CD4-positive, alpha-beta memory T cell (primary cell): ENCODE measurements at regions not wholly inside any gene's neighbourhood (a gene's known extent, or its start where the extent isn't known, plus 50 kb on each side); places are given as distances from the start of the nearest gene placed in this dataset.

Experiments used
- CTCF ChIA-PET: fragments of 350-600 bp; sonication (Branson Sonifier 250); formaldehyde crosslinking; loops from one replicate; lab custom pipeline; 2021; ENCODE audit warnings: inconsistent platforms; ENCODE audit not compliant: partially characterized antibody; lab: Charles Lee
- POLR2A ChIA-PET: fragments of 350-600 bp; sonication (Branson Sonifier 250); formaldehyde crosslinking; loops from one replicate; lab custom pipeline; 2021; ENCODE audit not compliant: partially characterized antibody; lab: Charles Lee
- DNase-seq, 5 donors: peaks; one replicate each; pipeline versions ENCODE4 v3.0.0 to v3.0.0-alpha.2; 2020 to 2022; ENCODE audit warnings: mixed read lengths in 1 of 5
- H3K27ac ChIP-seq: one replicate; pipeline ENCODE4 v1.7.0; 2013; ENCODE audit warnings: low read depth, low read length
- H3K27me3 ChIP-seq: 2 replicates; pipeline ENCODE4 v1.7.0; 2013; ENCODE audit warnings: mild to moderate bottlenecking, low read length, moderate library complexity; ENCODE audit not compliant: insufficient read depth
- H3K36me3 ChIP-seq: 2 replicates; pipeline ENCODE4 v1.7.0; 2013; ENCODE audit warnings: mild to moderate bottlenecking, low read length, moderate library complexity; ENCODE audit not compliant: insufficient read depth
- H3K4me1 ChIP-seq: 2 replicates; pipeline ENCODE4 v1.7.0; 2013; ENCODE audit warnings: mild to moderate bottlenecking, low read length, moderate library complexity; ENCODE audit not compliant: insufficient read depth
- H3K4me3 ChIP-seq, 2 donors: one replicate each; pipeline ENCODE4 v1.7.0; 2013; ENCODE audit warnings: low read length in 2 of 2, mild to moderate bottlenecking in 1 of 2
- H3K9me3 ChIP-seq, 2 donors: one replicate each; pipeline ENCODE4 v1.7.0; 2013; ENCODE audit warnings: low read length in 2 of 2, control low read depth in 1 of 2; ENCODE audit not compliant: control insufficient read depth in 1 of 2
- H3K27ac Mint-ChIP-seq, 7 donors: one replicate each; pipeline ENCODE4 v1.8.0; 2020 to 2021; ENCODE audit warnings: mixed read lengths in 7 of 7, mild to moderate bottlenecking in 6 of 7, inconsistent platforms in 3 of 7, moderate library complexity in 3 of 7
- H3K27me3 Mint-ChIP-seq, 2 donors: one replicate each; pipeline ENCODE4 v1.8.0; 2020 to 2021; ENCODE audit warnings: mixed read lengths in 2 of 2
- H3K36me3 Mint-ChIP-seq, 2 donors: one replicate each; pipeline ENCODE4 v1.8.0; 2020 to 2021; ENCODE audit warnings: mixed read lengths in 2 of 2, inconsistent platforms in 1 of 2, mild to moderate bottlenecking in 1 of 2
- H3K4me1 Mint-ChIP-seq, 4 donors: one replicate each; pipeline ENCODE4 v1.8.0; 2020 to 2021; ENCODE audit warnings: mixed read lengths in 4 of 4, mild to moderate bottlenecking in 1 of 4
- H3K4me3 Mint-ChIP-seq, 8 donors: one replicate each; pipeline ENCODE4 v1.8.0; 2020 to 2021; ENCODE audit warnings: mixed read lengths in 8 of 8, mild to moderate bottlenecking in 7 of 8, moderate library complexity in 6 of 8, inconsistent platforms in 3 of 8
- H3K9me3 Mint-ChIP-seq, 8 donors: one replicate each; pipeline ENCODE4 v1.8.0; 2020 to 2021; ENCODE audit warnings: mixed read lengths in 8 of 8, mild to moderate bottlenecking in 5 of 8, inconsistent platforms in 3 of 8, moderate library complexity in 1 of 8
- intact Hi-C: fragments of 100-400 bp; cut with micrococcal nuclease; formaldehyde crosslinking; loops from one replicate; pipeline ENCODE4 v1.15.1; 2023

- POLR2A ChIA-PET, result no interaction called here
- no peak overlapping the region for H3K27ac ChIP-seq
- no peaks in the 10 kb centered on the region for H3K27me3 ChIP-seq
- H3K27ac Mint-ChIP-seq, result no peak overlapping the region
- H3K4me1 ChIP-seq, result no peaks in the 10 kb centered on the region
- H3K9me3 ChIP-seq, result no peaks in the 10 kb centered on the region
- H3K4me3 ChIP-seq, result no peak overlapping the region
- H3K36me3 ChIP-seq, result no peaks in the 10 kb centered on the region
- no peaks in the 10 kb centered on the region for H3K36me3 Mint-ChIP-seq
- H3K9me3 Mint-ChIP-seq, result no peaks in the 10 kb centered on the region
- CTCF ChIA-PET, result no interaction called here
- intact Hi-C loops, result no loop called here
- H3K4me3 Mint-ChIP-seq, result no peak overlapping the region
- H3K27me3 Mint-ChIP-seq, result peaks cover 2 to 14% of the 10 kb centered on the region in 2 donors
- no peak for DNase-seq
- no peaks in the 10 kb centered on the region for H3K4me1 Mint-ChIP-seq
These were observed 70.8 kb downstream of the SCN11A start for GRCh38 chr3:38980938-38981337.

- Histone ChIP-seq H3K27ac (no peak overlapping the region), H3K4me1 (no peaks in the 10 kb centered on the region), H3K4me3 (no peak overlapping the region), H3K27me3 (no peaks in the 10 kb centered on the region), H3K9me3 (no peaks in the 10 kb centered on the region), H3K36me3 (no peaks in the 10 kb centered on the region)
- H3K4me1 Mint-ChIP-seq, result no peaks in the 10 kb centered on the region
- no peaks in the 10 kb centered on the region for H3K9me3 Mint-ChIP-seq
- intact Hi-C loops, result no loop called here
- no peak for DNase-seq
- POLR2A ChIA-PET, result no interaction called here
- peaks cover 2 to 12% of the 10 kb centered on the region in 2 donors for H3K27me3 Mint-ChIP-seq
- CTCF ChIA-PET, result interaction anchor here (1.1 kb wide), 1 partner anchor 18 kb away, joined by 3 read pairs; no protein-coding TSS in a partner anchor
- H3K36me3 Mint-ChIP-seq, result no peaks in the 10 kb centered on the region
- no peak overlapping the region for H3K4me3 Mint-ChIP-seq
- H3K27ac Mint-ChIP-seq, result no peak overlapping the region
These were observed 73.0 kb downstream of the SCN11A start for GRCh38 chr3:38978729-38979128.

- Histone ChIP-seq H3K4me1 (no peaks in the 10 kb centered on the region), H3K27ac (no peak overlapping the region), H3K27me3 (peaks cover 4% of the 10 kb centered on the region), H3K9me3 (no peaks in the 10 kb centered on the region), H3K36me3 (no peaks in the 10 kb centered on the region), H3K4me3 (no peak overlapping the region)
- intact Hi-C loops, result no loop called here
- CTCF ChIA-PET, result interaction anchor here (1.0 to 3.7 kb wide), 2 partner anchors 10 to 11 kb away, joined by 3 to 15 read pairs; no protein-coding TSS in a partner anchor
- Mint-ChIP-seq H3K27me3 (peaks cover 11 to 14% of the 10 kb centered on the region in 2 donors), H3K4me3 (no peak overlapping the region), H3K36me3 (no peaks in the 10 kb centered on the region), H3K4me1 (no peaks in the 10 kb centered on the region), H3K9me3 (no peaks in the 10 kb centered on the region), H3K27ac (no peak overlapping the region)
- POLR2A ChIA-PET, result no interaction called here
- no peak for DNase-seq
These were observed 80.7 kb downstream of the SCN11A start for GRCh38 chr3:38970851-38971638.

- Histone ChIP-seq H3K27me3 (peaks cover 4% of the 10 kb centered on the region), H3K4me3 (no peak overlapping the region), H3K4me1 (no peaks in the 10 kb centered on the region), H3K36me3 (no peaks in the 10 kb centered on the region), H3K27ac (no peak overlapping the region), H3K9me3 (no peaks in the 10 kb centered on the region)
- no peak for DNase-seq
- no peaks in the 10 kb centered on the region for H3K36me3 Mint-ChIP-seq
- no peaks in the 10 kb centered on the region for H3K4me1 Mint-ChIP-seq
- intact Hi-C loops, result no loop called here
- POLR2A ChIA-PET, result no interaction called here
- no peaks in the 10 kb centered on the region for H3K9me3 Mint-ChIP-seq
- CTCF ChIA-PET, result interaction anchor here (0.7 to 3.7 kb wide), 3 partner anchors 8 to 10 kb away, joined by 3 to 15 read pairs (median 5); no protein-coding TSS in a partner anchor
- H3K4me3 Mint-ChIP-seq, result no peak overlapping the region
- no peak overlapping the region for H3K27ac Mint-ChIP-seq
- peaks cover 11 to 14% of the 10 kb centered on the region in 2 donors for H3K27me3 Mint-ChIP-seq
These were observed 82.2 kb downstream of the SCN11A start for GRCh38 chr3:38969317-38970235.

- POLR2A ChIA-PET, result no interaction called here
- intact Hi-C loops, result no loop called here
- H3K27me3 Mint-ChIP-seq, result peaks cover 11 to 14% of the 10 kb centered on the region in 2 donors
These were observed 82.9 kb downstream of the SCN11A start for GRCh38 chr3:38968891-38969290.

GRCh38 chr3:38968403-38968802, 83.3 kb downstream of the SCN11A start:
- H3K4me3 ChIP-seq, result no peak overlapping the region
- intact Hi-C loops, result no loop called here
- POLR2A ChIA-PET, result no interaction called here
- peaks cover 11 to 16% of the 10 kb centered on the region in 2 donors for H3K27me3 Mint-ChIP-seq
- H3K27ac ChIP-seq, result no peak overlapping the region
- DNase-seq, result no peak
- no peaks in the 10 kb centered on the region for H3K4me1 Mint-ChIP-seq
- no peaks in the 10 kb centered on the region for H3K36me3 Mint-ChIP-seq
- no peak overlapping the region for H3K4me3 Mint-ChIP-seq
- no peaks in the 10 kb centered on the region for H3K9me3 ChIP-seq
- peaks cover 4% of the 10 kb centered on the region for H3K27me3 ChIP-seq
- no peak overlapping the region for H3K27ac Mint-ChIP-seq
- no peaks in the 10 kb centered on the region for H3K36me3 ChIP-seq
- CTCF ChIA-PET, result no interaction called here
- no peaks in the 10 kb centered on the region for H3K9me3 Mint-ChIP-seq
- no peaks in the 10 kb centered on the region for H3K4me1 ChIP-seq

More at GRCh38 chr3:38968891-38969290, 82.9 kb downstream of the SCN11A start:
- H3K27ac ChIP-seq, result no peak overlapping the region
- Mint-ChIP-seq H3K4me1 (no peaks in the 10 kb centered on the region), H3K4me3 (no peak overlapping the region), H3K9me3 (no peaks in the 10 kb centered on the region), H3K36me3 (no peaks in the 10 kb centered on the region), H3K27ac (no peak overlapping the region)
- no peaks in the 10 kb centered on the region for H3K4me1 ChIP-seq
- H3K27me3 ChIP-seq, result peaks cover 4% of the 10 kb centered on the region
- CTCF ChIA-PET, result no interaction called here
- no peaks in the 10 kb centered on the region for H3K36me3 ChIP-seq
- no peak for DNase-seq
- no peaks in the 10 kb centered on the region for H3K9me3 ChIP-seq
- H3K4me3 ChIP-seq, result no peak overlapping the region

GRCh38 chr3:38967693-38967989, 84.1 kb downstream of the SCN11A start:
- intact Hi-C loops, result no loop called here
- DNase-seq, result no peak
- Mint-ChIP-seq H3K4me3 (no peak overlapping the region), H3K36me3 (no peaks in the 10 kb centered on the region), H3K27ac (no peak overlapping the region), H3K27me3 (peaks cover 12 to 15% of the 10 kb centered on the region in 2 donors), H3K9me3 (no peaks in the 10 kb centered on the region), H3K4me1 (no peaks in the 10 kb centered on the region)
- Histone ChIP-seq H3K4me3 (no peak overlapping the region), H3K27ac (no peak overlapping the region), H3K4me1 (no peaks in the 10 kb centered on the region), H3K27me3 (peaks cover 4% of the 10 kb centered on the region), H3K36me3 (no peaks in the 10 kb centered on the region), H3K9me3 (no peaks in the 10 kb centered on the region)
- ChIA-PET POLR2A (no interaction called here), CTCF (no interaction called here)
